ENCODE measurements at regions not wholly inside any gene's neighbourhood (a gene's known extent, or its start where the extent isn't known, plus 50 kb on each side); places are given as distances from the start of the nearest gene placed in this dataset.

GRCh38 chr2:128451084-128452023 is 132.7 kb upstream of the HS6ST1 start:
- DNase-seq = peak; percentile 35

- DNase-seq = no peak
Measured at GRCh38 chr2:128452024-128452411, 133.3 kb upstream of the HS6ST1 start.

- DNase-seq = peak; percentile 37
Measured at GRCh38 chr2:128452536-128453530, 134.2 kb upstream of the HS6ST1 start.

GRCh38 chr2:128454980-128455720 is 136.5 kb upstream of the HS6ST1 start:
- DNase-seq = peak; percentile 26

- no peak for DNase-seq
Measured at GRCh38 chr2:128455721-128456050, 137.0 kb upstream of the HS6ST1 start.

- DNase-seq = peak; percentile 24
Measured at GRCh38 chr2:128456281-128456680, 137.6 kb upstream of the HS6ST1 start.

GRCh38 chr2:128457006-128457604 is 138.4 kb upstream of the HS6ST1 start:
- peak; percentile 49 for DNase-seq

- peak; percentile 7 for DNase-seq
Measured at GRCh38 chr2:128457716-128458115, 139.0 kb upstream of the HS6ST1 start.

GRCh38 chr2:128458505-128458904 is 139.8 kb upstream of the HS6ST1 start:
- DNase-seq = no peak

- DNase-seq = no peak
Measured at GRCh38 chr2:128464456-128464855, 145.8 kb upstream of the HS6ST1 start.

GRCh38 chr2:128465246-128466170 is 146.8 kb upstream of the HS6ST1 start:
- no peak for DNase-seq

- DNase-seq = no peak
Measured at GRCh38 chr2:128466376-128466775, 147.7 kb upstream of the HS6ST1 start.

GRCh38 chr2:128466776-128467175 is 148.1 kb upstream of the HS6ST1 start:
- no peak for DNase-seq

GRCh38 chr2:128467321-128467969 is 148.8 kb upstream of the HS6ST1 start:
- no peak for DNase-seq

- DNase-seq = no peak
Measured at GRCh38 chr2:128468186-128468920, 149.7 kb upstream of the HS6ST1 start.

- no peak for DNase-seq
Measured at GRCh38 chr2:128469203-128469602, 150.5 kb upstream of the HS6ST1 start.

- DNase-seq = no peak
Measured at GRCh38 chr2:128469875-128470274, 151.2 kb upstream of the HS6ST1 start.

GRCh38 chr2:128472789-128473174 is 154.1 kb upstream of the HS6ST1 start:
- no peak for DNase-seq

GRCh38 chr2:128473175-128474035 is 154.7 kb upstream of the HS6ST1 start:
- DNase-seq = peak; percentile 61

Measured in activated CD8-positive, alpha-beta memory T cell treated with anti-CD3 and anti-CD28 coated beads for 24 hours (primary cell).